ENCODE measurements at regions not wholly inside any gene's neighbourhood (a gene's known extent, or its start where the extent isn't known, plus 50 kb on each side); places are given as distances from the start of the nearest gene placed in this dataset.

DNA sequence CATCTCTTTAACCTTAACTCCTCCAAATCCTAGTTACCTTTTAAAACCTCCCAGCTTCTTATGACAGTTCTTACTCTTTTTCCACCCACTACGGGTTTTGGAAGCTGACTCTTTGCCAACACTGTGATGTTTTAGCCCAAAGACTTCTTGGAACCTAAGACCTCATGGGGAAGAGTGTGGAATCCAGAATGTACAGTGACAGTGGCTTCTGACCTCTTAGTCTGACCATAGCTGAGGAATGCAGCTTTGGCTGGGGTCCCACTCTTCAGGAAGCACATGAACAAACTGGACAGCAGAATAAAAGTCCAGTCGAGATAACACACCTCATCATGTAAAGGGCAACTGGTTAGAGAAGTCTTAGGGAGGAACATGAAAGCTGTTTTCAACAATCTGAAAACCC, 161.1 kb upstream of the PKDCC start:
- no peak for DNase-seq (ENCODE audit: low read depth)

GRCh38 chr2:41890341-41890740, 157.5 kb upstream of the PKDCC start:
- no peak for DNase-seq (ENCODE audit: low read depth)

GRCh38 chr2:41892476-41892875, 155.3 kb upstream of the PKDCC start:
- DNase-seq (ENCODE audit: low read depth): no peak

DNA sequence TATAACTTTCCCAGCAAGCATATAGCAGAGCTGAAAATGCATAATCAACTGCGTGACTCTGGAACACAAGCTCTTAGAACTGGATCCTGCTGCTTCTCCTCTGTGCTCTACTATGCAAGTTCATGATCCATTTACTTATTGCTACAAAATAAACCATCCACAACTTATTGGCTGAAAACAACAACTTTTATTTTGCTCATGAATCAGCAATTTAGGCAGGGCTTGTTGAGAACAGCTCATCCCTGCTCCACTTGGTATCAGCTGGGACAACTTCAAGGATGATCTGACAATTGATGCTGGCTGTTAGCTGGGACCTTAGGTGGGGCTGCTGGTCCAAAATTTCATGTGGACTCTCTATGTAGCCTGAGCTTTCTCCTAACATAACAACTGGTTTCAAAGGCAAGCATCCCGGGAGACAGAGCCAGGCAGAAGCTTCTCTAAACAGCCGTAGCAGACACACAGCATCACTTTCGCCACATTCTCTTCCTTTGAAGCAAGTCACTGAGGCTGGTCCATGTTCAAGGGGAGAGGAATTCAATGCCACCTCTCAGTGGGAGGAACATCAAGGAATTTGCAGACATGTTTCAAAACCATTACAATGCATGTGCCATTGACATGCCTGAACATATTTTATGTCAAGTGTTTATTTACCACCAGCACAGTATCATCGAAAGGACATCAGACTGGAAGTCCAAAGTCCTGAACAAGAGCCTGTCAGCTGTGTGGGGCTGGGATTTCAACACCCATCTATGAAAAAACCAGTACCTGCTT, 153.1 kb upstream of the PKDCC start:
- DNase-seq (ENCODE audit: low read depth): no peak

DNA sequence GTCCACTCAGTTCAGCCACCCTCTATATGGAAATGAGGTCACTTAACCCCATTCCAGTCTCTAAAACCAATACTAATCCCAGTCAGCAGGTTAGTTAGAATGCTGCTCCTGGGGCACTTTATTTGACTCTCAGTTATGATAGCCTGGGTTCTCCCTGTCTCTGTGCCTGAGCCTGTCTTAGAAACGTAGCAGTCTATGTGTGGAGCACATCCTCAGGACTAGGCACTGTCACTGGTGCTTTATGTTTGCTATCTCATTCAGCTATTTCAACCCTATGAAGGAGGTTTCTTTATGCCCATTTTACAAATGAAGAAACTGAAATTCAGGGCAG, 152.5 kb upstream of the PKDCC start:
- no peak for DNase-seq (ENCODE audit: low read depth)

GRCh38 chr2:41896186-41896846, 151.5 kb upstream of the PKDCC start:
- no peak for DNase-seq (ENCODE audit: low read depth)

DNA sequence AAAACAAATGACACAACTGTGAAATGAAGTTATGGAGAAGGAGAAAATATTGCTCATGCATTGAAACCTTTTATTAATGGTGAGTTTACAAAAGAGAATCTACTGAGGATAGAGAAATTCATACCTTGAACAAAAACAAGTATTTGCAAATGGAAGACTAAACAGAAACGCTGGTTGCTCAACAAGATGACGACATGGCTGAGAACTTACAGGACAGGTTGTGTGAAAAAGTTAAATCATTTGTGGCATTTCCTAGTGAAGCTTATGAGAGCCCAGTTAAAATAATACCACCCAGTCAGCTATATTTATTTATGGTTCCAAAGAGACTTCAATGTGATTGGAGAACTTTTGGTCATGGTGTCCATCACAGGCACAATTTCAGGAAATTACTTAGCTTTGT, 148.6 kb upstream of the PKDCC start:
- DNase-seq (ENCODE audit: low read depth): no peak

GRCh38 chr2:41900101-41900577, 147.7 kb upstream of the PKDCC start:
- DNase-seq (ENCODE audit: low read depth): no peak

DNA sequence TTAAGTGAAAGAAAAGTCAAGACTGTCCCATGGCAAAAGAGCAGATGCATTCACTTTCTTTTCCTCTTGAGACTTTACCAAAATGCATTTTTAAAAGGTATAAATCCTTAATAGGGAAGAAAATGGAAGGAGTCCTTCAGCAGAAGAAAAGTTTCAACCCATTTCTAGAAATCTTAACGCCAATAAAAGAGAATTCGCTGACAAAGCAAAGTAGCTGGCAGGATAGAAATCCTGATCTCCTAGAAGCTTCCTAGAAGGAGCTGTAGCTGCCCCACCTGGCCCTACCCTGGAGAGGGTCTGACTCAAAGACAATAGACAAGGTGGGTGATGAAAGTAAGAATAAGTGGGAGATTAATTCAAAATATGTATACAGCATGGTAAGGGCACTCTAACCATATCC, 144.9 kb upstream of the PKDCC start:
- DNase-seq (ENCODE audit: low read depth): no peak

GRCh38 chr2:41903474-41904135, 144.2 kb upstream of the PKDCC start:
- DNase-seq (ENCODE audit: low read depth): no peak

DNA sequence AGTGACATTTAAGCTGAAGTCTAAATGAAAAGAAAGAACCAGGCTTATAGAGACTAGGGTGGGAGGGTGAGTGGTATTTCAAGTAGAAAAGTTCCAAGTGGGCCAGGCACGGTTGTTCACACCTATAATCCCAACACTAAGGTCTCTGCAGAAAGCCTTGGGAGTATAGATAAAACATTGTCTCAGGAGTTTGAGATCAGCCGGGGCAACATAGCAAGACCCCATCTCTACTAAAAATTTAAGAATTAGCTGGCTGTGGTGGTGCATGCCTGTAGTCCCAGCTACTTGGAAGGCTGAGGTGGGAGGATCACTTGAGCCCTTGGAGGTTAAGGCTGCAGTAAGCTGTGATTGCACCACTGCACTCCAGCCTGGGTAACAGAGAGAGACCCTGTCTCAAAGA, 143.4 kb upstream of the PKDCC start:
- DNase-seq (ENCODE audit: low read depth): no peak

DNA sequence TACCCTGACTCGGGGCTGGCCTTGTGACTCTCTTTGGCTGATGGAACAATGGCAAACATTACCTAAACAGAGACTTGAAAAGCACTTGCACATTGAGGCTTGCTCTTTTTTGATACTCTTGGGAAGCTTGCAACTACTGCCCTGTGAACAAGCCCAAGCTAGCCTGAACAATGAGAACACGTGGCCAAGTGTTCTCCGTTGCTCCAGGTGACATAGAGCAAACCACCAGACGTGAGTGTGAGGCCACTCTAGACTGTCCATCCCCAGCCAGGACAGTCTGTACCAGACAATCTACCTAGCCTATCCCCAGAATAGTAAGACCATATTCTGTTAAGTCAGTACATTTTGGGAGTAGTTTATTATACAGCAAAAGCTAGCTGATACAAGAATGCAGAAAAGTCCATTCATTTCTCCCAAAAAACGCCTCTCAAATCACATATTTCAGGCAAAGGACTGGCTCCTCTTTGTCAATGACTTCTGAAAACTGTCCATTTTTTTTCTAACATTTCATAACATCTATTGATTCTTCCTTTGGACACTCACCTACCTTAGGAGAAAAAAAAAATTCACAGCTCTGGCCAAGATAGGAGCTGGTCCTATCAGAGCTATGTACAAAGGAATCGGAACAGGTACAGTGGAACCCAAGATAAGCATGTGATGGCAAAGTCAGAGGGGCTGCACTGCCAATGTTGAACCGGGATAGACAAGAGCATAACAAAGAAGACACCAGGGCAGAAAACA, 142.1 kb upstream of the PKDCC start:
- DNase-seq (ENCODE audit: low read depth): no peak

GRCh38 chr2:41906338-41906725, 141.5 kb upstream of the PKDCC start:
- no peak for DNase-seq (ENCODE audit: low read depth)

DNA sequence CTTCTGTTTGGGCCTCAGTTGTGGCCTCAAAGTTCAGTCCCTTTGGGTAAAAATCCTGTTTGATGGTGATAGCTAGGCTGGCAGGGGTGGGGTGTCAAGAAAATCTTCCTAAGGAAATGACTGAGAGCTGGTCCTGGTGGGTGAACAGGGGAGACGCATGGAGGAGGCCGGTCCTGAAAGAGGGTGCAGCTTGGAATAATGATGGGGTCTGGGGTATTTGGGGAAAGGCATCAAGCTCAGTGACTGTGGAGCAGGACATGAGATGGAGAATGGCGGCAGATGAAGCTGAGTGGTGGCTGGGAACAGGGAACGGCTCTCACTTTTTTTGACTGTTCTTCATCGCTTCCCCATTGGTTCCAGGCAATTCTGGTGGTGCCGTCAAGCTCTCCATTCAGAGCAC, 140.7 kb upstream of the PKDCC start:
- no peak for DNase-seq (ENCODE audit: low read depth)

DNA sequence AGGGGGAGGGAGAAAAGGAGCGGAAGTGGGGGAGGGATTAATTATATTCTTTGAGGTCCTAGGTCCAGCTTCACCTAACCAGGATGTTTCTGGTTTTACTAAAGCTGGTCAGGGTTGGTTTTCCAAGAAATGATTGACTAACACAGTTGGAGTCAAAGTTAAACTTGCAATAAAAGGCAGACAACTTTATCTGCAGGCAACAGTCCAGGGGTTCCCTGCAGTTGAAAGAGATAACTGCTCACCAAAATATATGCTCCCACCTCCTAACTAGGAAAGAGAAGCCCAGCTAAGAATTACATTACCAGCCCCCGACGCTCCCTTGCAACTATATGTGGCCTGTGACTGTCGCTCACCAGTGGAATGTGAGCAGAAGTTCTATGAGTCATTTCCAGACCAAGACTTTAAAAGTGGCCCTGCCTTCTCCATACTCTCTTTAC, 140.0 kb upstream of the PKDCC start:
- DNase-seq (ENCODE audit: low read depth): no peak

DNA sequence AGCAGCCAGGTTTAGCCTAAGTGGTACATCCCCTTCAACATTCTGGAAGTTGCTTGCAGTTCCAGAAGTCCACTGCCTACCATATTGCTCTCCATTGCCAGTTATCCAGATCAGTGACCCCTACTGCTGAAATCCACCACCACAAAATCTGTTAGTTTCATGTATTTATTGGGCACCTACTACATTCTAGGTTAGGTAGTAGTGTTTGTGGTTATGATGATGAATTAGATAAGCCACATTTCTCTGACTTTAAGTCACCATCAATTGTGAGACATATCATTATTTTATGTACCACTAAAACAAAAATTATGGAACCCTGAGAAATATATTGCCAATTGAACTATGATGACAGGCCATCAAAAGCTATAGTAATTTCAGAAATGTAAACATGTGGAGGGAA, 139.5 kb upstream of the PKDCC start:
- DNase-seq (ENCODE audit: low read depth): no peak

GRCh38 chr2:41909584-41909983, 138.2 kb upstream of the PKDCC start:
- DNase-seq (ENCODE audit: low read depth): no peak

DNA sequence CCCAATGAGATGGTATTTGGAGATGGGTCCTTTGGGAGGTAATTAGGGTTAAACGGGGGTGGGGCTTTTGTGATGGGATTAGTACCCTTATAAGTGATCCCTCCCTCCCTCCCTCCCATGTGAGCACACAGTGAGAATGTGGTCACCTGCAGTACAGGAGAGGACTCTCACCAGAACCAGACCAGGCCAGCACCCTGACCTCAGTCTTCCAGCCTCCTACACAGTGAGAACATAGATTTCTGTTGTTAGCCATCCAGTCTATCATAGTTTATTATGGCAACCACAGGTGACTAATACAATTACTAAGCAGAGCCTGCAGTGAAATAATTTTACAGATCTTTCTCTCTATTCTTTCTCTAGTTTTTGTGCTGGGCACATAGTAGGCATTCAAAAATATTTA, 137.7 kb upstream of the PKDCC start:
- no peak for DNase-seq (ENCODE audit: low read depth)

GRCh38 chr2:41911033-41911432, 136.8 kb upstream of the PKDCC start:
- no peak for DNase-seq (ENCODE audit: low read depth)

- DNase-seq (ENCODE audit: low read depth): no peak
Measured at GRCh38 chr2:41912337-41912736, 135.5 kb upstream of the PKDCC start.

- DNase-seq (ENCODE audit: low read depth): no peak
Measured at GRCh38 chr2:41912776-41913175, 135.0 kb upstream of the PKDCC start.

DNA sequence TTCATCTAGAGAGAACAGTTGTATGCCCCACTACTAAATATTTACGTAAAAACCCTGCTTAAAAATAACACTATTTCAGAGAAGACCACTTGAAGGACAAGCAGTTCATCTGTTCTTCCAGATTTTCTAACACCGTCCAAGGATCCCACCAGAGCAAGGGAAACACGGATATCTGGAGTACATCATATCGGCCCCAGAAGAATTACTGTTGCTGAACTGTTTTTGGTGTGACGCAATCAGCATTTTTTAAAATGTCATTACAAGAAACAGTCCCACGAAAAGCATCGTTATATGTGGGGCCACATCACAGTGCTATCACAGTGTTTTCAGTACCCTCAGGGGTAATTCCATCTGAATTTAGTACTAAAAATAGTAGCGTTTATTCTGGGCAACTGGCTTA, 134.5 kb upstream of the PKDCC start:
- DNase-seq (ENCODE audit: low read depth): no peak
